Activated CD8-positive, alpha-beta memory T cell treated with anti-CD3 and anti-CD28 coated beads for 4 hours (primary cell): ENCODE measurements at regions not wholly inside any gene's neighbourhood (a gene's known extent, or its start where the extent isn't known, plus 50 kb on each side); places are given as distances from the start of the nearest gene placed in this dataset.
"Not testable (repeated sequence)": the region's sequence is repeated elsewhere in the genome, so short reads cannot be mapped to it uniquely, and the experiment has no call there.

Source experiments
- DNase-seq, 2 donors: peaks; one replicate each; pipeline ENCODE4 v3.0.0-alpha.2; 2020; ENCODE audit warnings: low read depth in 2 of 2

- DNase-seq, result no peak
These were observed 353.0 kb downstream of the ADGRL2 start for GRCh38 chr1:82153752-82154151.

- DNase-seq, result no peak
These were observed 352.5 kb downstream of the ADGRL2 start for GRCh38 chr1:82153272-82153629.

- no peak for DNase-seq
These were observed 351.9 kb downstream of the ADGRL2 start for GRCh38 chr1:82152356-82153271.

GRCh38 chr1:82145656-82146055, 344.9 kb downstream of the ADGRL2 start:
- DNase-seq, result no peak

GRCh38 chr1:82143108-82143833, 342.5 kb downstream of the ADGRL2 start:
- no peak for DNase-seq

GRCh38 chr1:82141390-82141789, 340.7 kb downstream of the ADGRL2 start:
- DNase-seq, result no peak

GRCh38 chr1:82139751-82140468, 339.2 kb downstream of the ADGRL2 start:
- DNase-seq, result no peak

- DNase-seq, result not testable (repeated sequence)
These were observed 335.6 kb downstream of the ADGRL2 start for GRCh38 chr1:82136351-82136750.

GRCh38 chr1:82125866-82126265, 325.1 kb downstream of the ADGRL2 start:
- no peak for DNase-seq

GRCh38 chr1:82125119-82125518, 324.4 kb downstream of the ADGRL2 start:
- DNase-seq, result no peak

- no peak for DNase-seq
These were observed 320.7 kb downstream of the ADGRL2 start for GRCh38 chr1:82121421-82121820.

GRCh38 chr1:82116105-82116504, 315.4 kb downstream of the ADGRL2 start:
- DNase-seq, result no peak

GRCh38 chr1:82114887-82115286, 314.2 kb downstream of the ADGRL2 start:
- DNase-seq, result no peak

- DNase-seq, result no peak
These were observed 309.9 kb downstream of the ADGRL2 start for GRCh38 chr1:82110366-82111254.

GRCh38 chr1:82108843-82109242, 308.1 kb downstream of the ADGRL2 start:
- DNase-seq, result no peak

- no peak for DNase-seq
These were observed 305.9 kb downstream of the ADGRL2 start for GRCh38 chr1:82106672-82107071.

GRCh38 chr1:82099170-82099569, 298.4 kb downstream of the ADGRL2 start:
- DNase-seq, result no peak

GRCh38 chr1:82094136-82094535, 293.4 kb downstream of the ADGRL2 start:
- DNase-seq, result no peak

- no peak for DNase-seq
These were observed 291.0 kb downstream of the ADGRL2 start for GRCh38 chr1:82091729-82092128.

- DNase-seq, result no peak
These were observed 290.5 kb downstream of the ADGRL2 start for GRCh38 chr1:82091265-82091664.

- DNase-seq, result no peak
These were observed 289.4 kb downstream of the ADGRL2 start for GRCh38 chr1:82090104-82090503.
